ENCODE measurements at regions not wholly inside any gene's neighbourhood (a gene's known extent, or its start where the extent isn't known, plus 50 kb on each side); places are given as distances from the start of the nearest gene placed in this dataset.

DNA sequence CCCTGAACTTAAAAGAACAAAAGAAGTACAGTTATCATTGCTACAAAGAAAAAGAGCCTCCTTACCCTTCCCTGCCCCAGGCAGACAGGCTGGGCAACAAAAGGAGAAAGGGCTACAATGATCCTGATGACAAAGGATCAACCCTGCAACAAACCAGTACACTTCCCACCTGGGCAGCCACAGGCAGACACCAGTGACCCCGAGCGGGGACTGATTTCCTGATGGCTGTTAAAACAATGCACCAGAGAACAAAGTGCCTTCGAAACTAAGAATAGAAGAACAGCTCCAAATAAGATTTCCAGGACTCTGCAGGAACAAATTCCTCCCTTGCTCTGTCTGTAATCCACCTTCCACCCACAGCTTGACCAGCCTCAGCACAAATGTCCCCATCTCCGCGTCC lies 106.3 kb upstream of the ARHGEF3 start:
- DNase-seq (no peak), ATAC-seq (no peak)
- Mint-ChIP-seq H3K4me3 (no peak overlapping the region), H3K27me3 (no peaks in the 10 kb centered on the region), H3K36me3 (ENCODE audit: low read depth) (no peaks in the 10 kb centered on the region), H3K4me1 (peaks cover 44% of the 10 kb centered on the region), H3K27ac (no peak overlapping the region)
- no peaks in the 10 kb centered on the region for H3K9me3 ChIP-seq (ENCODE audit: control insufficient read depth, low read length, poor library complexity, severe bottlenecking)

DNA sequence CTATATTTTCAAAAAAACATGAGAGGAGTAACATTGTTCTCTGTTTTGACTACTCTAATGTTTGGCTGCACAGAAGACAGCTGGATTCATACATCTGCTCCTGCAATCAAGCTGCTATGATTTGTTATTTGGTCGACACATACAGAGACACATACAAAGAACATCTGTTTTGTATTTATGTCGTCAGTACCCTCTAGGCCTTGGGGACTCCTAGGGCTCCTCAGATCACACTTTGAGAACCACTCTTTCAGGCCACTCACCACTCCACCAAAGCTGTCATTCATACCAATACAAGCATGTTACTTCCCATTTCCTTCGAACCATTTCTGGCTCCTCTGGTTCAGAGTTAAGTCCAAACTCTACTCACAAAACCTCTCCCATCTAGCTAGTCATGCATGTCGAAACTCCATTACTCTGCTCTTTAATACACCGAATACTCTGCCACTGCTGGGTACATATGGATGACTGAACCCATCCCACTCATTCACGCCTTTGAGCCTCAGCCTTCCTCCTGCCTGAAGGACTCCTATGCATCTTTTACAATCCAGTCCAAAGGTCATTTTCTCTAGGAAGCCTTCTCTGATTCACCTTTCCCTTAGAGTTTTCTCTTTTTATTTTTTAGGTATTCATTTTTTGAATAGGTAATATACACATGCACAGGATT lies 102.9 kb upstream of the ARHGEF3 start:
- no peaks in the 10 kb centered on the region for H3K9me3 ChIP-seq (ENCODE audit: control insufficient read depth, low read length, poor library complexity, severe bottlenecking)
- H3K36me3 Mint-ChIP-seq (ENCODE audit: low read depth) = peaks cover 2% of the 10 kb centered on the region
- DNase-seq (no peak), ATAC-seq (no peak)
- peaks cover 63% of the 10 kb centered on the region for H3K4me1 Mint-ChIP-seq
- H3K27ac Mint-ChIP-seq = no peak overlapping the region
- H3K4me3 Mint-ChIP-seq = no peak overlapping the region
- H3K27me3 Mint-ChIP-seq = no peaks in the 10 kb centered on the region

DNA sequence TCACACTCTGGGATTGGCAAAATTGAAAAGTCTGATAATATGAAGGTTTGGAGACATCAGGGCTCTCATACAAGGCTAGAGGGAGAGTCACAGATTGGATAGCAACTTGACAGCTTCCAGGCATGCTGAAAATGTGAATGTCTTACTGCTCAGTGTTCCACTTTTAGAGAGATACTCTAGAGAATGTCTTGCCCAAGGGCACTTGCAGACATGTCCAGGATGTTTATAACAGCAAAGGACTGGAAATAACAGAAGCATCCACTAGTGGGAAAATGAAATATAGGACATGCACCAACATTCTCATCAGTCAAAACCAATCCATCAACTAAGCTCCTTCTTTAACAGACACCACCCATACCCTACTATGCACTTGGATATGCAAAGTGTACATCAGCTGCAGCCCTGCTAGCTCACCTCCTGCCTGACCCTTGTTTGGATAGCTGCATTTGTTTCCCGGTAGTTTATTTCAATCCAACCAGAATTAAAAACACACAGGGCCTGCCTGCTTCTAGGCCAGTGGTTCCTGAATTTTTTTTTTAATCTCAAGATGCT lies 101.6 kb upstream of the ARHGEF3 start:
- ATAC-seq = no peak
- Mint-ChIP-seq H3K27ac (peak overlapping the region; percentile 16), H3K4me1 (peaks cover 56% of the 10 kb centered on the region)

DNA sequence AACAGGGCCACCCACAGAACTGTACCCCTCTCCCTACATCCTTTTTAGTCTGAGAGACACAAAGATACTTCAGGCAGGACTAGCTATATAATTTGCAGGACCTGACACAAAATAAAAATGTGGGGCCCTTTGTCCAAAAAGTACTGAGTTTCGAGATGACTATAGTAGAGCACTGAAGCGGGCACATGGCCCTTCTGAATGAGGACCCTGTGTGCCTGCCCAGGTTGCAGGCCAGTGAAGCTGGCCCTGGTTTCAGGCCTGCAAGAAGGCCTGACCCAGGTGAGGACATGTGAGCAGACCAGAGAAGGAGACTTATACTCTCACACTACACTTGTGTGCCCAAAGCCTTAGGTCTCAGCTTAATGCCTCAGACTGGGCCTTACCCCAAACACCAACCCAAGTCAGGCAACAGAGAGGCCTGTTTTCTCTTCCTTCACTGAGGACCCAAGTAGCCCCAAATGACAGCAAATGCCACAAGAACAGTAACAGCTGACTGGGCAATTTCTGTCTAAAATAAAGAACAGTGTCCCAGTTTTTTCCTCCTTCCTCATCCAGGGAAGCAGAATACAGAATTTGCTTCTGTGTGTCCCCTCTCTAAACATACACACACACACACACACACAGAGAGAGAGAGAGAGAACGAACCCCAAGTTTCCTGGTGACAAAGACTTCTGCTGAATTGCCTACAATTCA lies 100.9 kb upstream of the ARHGEF3 start:
- Mint-ChIP-seq H3K27me3 (no peaks in the 10 kb centered on the region), H3K36me3 (ENCODE audit: low read depth) (peaks cover 2% of the 10 kb centered on the region), H3K4me1 (peaks cover 50% of the 10 kb centered on the region), H3K27ac (peak overlapping the region; percentile 71), H3K4me3 (peak overlapping the region; percentile 12)
- ATAC-seq = no peak
- DNase-seq = no peak
- no peaks in the 10 kb centered on the region for H3K9me3 ChIP-seq (ENCODE audit: control insufficient read depth, low read length, poor library complexity, severe bottlenecking)

More for the DNA sequence above, 101.6 kb upstream of the ARHGEF3 start:
- H3K9me3 ChIP-seq (ENCODE audit: control insufficient read depth, low read length, poor library complexity, severe bottlenecking) = no peaks in the 10 kb centered on the region
- peak overlapping the region; percentile 12 for H3K4me3 Mint-ChIP-seq
- no peaks in the 10 kb centered on the region for H3K27me3 Mint-ChIP-seq
- peaks cover 2% of the 10 kb centered on the region for H3K36me3 Mint-ChIP-seq (ENCODE audit: low read depth)
- DNase-seq = no peak

DNA sequence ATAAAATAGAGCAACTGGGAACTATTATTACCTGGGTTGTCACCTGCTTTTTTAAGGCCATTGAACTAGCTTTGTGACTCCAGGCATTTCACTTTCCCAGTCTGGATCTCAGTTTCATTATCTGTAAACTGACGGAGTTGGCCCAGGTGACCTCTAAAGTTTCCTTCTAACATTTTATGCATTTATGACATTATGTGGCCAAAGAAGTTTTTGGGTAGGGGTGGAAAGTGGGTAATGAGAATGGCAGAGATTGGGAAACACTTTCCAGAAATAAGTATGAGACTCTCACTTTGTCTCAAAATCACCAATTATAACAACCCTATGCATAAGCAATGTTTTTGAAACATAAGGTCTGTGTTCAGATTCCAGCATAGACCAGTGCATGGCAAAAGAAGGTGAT lies 99.1 kb upstream of the ARHGEF3 start:
- no peaks in the 10 kb centered on the region for H3K27me3 Mint-ChIP-seq
- H3K9me3 ChIP-seq (ENCODE audit: control insufficient read depth, low read length, poor library complexity, severe bottlenecking) = no peaks in the 10 kb centered on the region
- peak overlapping the region; percentile 71 for H3K27ac Mint-ChIP-seq
- peaks cover 51% of the 10 kb centered on the region for H3K4me1 Mint-ChIP-seq
- no peak for DNase-seq
- no peak overlapping the region for H3K4me3 Mint-ChIP-seq
- H3K36me3 Mint-ChIP-seq (ENCODE audit: low read depth) = peaks cover 2% of the 10 kb centered on the region
- ATAC-seq = no peak

DNA sequence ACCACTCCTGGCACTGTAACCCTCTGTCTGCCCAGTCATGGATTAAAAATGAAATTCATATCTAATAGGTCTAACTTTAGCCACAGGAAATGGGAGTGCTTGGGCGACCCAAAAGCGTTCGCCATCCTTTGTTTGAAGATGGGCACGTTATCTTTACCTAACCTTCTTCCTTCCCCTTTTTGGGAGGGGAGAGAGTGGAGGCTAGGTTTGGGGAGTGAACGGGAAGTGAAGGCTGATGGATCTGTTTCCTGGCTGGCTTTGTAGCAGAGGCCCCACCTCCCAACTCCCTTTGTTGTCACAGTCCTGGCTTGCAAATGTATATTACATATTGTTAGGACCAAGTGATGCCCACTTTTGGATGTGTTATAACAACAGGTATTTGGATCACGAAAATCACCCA lies 98.1 kb upstream of the ARHGEF3 start:
- Mint-ChIP-seq H3K27me3 (no peaks in the 10 kb centered on the region), H3K36me3 (ENCODE audit: low read depth) (peaks cover 2% of the 10 kb centered on the region), H3K4me3 (no peak overlapping the region), H3K4me1 (peaks cover 47% of the 10 kb centered on the region), H3K27ac (peak overlapping the region; percentile 71)
- ATAC-seq (no peak), DNase-seq (no peak)
- no peaks in the 10 kb centered on the region for H3K9me3 ChIP-seq (ENCODE audit: control insufficient read depth, low read length, poor library complexity, severe bottlenecking)

DNA sequence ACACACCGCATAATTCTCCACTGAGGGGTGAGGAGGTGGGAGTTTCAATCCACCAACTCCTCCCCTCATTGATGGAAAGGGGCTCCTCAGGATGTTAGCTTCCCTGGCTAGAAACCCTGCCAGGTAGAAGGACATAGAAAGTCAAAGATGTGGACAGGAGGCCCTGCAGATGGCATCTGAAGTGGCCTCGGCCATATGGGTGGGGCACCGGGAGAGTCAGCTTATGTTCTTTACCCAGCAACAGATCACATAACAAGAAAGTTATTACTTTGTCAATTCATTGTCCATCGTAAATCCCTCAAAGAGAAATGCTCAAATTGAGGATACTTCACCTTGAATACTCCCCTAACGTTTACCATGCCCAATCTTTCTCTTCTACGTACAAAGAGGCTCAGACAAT lies 97.3 kb upstream of the ARHGEF3 start:
- DNase-seq = no peak
- H3K9me3 ChIP-seq (ENCODE audit: control insufficient read depth, low read length, poor library complexity, severe bottlenecking) = no peaks in the 10 kb centered on the region
- Mint-ChIP-seq H3K4me3 (no peak overlapping the region), H3K4me1 (peaks cover 46% of the 10 kb centered on the region), H3K36me3 (ENCODE audit: low read depth) (peaks cover 2% of the 10 kb centered on the region), H3K27ac (no peak overlapping the region), H3K27me3 (no peaks in the 10 kb centered on the region)
- ATAC-seq = no peak

DNA sequence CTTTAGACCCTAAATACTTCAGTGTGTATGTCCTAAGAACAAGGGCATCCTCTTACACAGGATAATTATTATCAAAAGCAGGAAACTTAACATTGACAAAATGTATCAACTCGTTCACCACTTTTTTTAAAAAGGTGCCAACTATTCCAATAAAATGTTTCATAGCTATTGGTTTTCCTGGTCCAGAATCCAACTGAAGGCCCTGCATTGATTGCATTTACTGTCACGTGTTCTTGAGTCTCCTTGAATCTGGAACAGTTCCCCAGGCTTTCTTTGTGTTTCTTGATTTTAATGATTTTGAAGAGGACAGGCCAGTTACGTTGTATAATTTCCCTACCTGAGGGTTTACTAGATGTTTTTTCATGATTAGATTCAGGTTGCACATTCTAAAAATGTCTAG lies 94.6 kb upstream of the ARHGEF3 start:
- no peaks in the 10 kb centered on the region for H3K9me3 ChIP-seq (ENCODE audit: control insufficient read depth, low read length, poor library complexity, severe bottlenecking)
- Mint-ChIP-seq H3K27me3 (no peaks in the 10 kb centered on the region), H3K4me3 (no peak overlapping the region), H3K4me1 (peaks cover 38% of the 10 kb centered on the region), H3K36me3 (ENCODE audit: low read depth) (no peaks in the 10 kb centered on the region), H3K27ac (no peak overlapping the region)
- no peak for DNase-seq
- no peak for ATAC-seq

DNA sequence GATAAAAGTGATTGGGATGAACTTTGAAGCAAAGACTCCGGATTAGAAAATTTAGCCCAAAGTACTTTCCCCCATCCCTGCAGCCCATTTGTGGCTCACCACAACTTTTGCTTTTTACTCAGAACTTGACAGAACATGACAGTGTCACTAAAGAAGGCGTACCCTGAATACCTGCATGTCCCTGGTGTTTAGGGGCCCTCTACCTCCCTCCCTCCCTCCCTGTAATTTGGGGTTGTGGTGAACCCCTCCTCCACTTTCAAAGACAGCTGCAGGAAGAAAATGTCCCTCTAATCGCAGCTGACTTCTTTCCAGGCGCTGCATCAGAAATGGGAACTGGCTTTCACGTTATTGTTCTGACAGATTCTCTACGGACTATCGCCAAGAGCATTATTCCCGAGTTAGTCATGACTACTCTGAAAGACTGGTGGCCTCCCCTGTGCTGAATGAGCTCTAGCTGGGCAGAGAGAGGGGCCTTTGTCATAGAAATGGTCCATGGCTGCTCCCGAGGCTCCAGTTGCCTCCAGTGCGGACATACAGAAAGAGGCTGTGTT lies 93.2 kb upstream of the ARHGEF3 start:
- Mint-ChIP-seq H3K4me1 (peaks cover 40% of the 10 kb centered on the region), H3K27me3 (no peaks in the 10 kb centered on the region), H3K4me3 (peak overlapping the region; percentile 19), H3K27ac (peak overlapping the region; percentile 81), H3K36me3 (ENCODE audit: low read depth) (no peaks in the 10 kb centered on the region)
- ATAC-seq (peak; percentile 75), DNase-seq (no peak)
- H3K9me3 ChIP-seq (ENCODE audit: control insufficient read depth, low read length, poor library complexity, severe bottlenecking) = no peaks in the 10 kb centered on the region

DNA sequence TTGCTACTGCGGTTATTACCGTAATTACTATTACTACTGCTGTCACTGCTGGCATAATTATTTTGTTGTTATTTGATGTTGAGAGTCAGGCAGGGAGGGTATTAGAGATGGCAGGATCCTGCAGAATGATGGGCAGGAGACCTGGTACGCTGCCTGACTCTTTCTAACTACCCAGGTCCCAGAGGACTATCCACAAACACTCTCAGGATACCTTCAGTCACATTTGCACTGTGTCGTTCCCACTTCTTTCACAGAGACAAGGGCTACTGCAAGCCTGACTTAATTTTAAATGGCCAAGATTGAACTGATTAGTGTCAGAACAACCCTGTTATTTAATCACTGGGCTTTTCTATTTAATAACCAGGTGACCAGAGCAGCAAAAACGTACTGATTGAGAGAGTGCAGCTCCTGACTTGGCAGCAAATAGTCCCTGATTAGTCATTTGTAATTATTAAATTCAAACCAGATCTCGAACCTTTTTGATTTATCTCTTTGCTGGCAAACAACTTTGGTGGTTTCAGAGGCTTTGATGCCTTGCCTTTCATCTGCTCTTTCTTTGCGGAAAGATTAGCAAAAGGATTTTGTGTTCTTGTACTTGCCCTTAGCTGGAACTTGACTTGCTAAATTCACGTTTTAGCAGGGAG lies 88.8 kb upstream of the ARHGEF3 start:
- DNase-seq = no peak
- peaks cover 53% of the 10 kb centered on the region for H3K4me1 Mint-ChIP-seq
- ATAC-seq = peak; percentile 64
- H3K27me3 Mint-ChIP-seq = no peaks in the 10 kb centered on the region
- peaks cover 4% of the 10 kb centered on the region for H3K36me3 Mint-ChIP-seq (ENCODE audit: low read depth)
- peak overlapping the region; percentile 80 for H3K27ac Mint-ChIP-seq
- H3K9me3 ChIP-seq (ENCODE audit: control insufficient read depth, low read length, poor library complexity, severe bottlenecking) = no peaks in the 10 kb centered on the region
- peak overlapping the region; percentile 47 for H3K4me3 Mint-ChIP-seq

DNA sequence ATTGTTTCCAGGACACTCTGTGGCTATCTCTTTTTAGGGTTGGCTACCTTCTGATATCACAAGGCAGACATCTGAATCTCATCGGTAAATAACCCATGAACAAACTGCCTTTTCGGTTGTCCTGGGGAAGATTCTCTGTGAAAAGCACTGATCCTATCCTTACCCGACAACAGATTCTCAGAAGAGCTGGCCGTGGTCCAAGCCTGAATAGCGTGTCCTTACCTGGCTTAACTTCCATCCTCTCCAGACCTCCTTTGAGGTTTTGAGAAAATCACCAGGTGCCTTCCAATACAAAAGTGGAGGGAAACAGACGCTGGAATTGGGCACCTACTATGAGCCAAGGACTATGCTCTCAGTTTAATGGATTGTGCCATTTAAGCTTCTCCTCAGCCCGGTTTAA lies 87.4 kb upstream of the ARHGEF3 start:
- ATAC-seq = no peak
- H3K4me3 Mint-ChIP-seq = no peak overlapping the region

DNA sequence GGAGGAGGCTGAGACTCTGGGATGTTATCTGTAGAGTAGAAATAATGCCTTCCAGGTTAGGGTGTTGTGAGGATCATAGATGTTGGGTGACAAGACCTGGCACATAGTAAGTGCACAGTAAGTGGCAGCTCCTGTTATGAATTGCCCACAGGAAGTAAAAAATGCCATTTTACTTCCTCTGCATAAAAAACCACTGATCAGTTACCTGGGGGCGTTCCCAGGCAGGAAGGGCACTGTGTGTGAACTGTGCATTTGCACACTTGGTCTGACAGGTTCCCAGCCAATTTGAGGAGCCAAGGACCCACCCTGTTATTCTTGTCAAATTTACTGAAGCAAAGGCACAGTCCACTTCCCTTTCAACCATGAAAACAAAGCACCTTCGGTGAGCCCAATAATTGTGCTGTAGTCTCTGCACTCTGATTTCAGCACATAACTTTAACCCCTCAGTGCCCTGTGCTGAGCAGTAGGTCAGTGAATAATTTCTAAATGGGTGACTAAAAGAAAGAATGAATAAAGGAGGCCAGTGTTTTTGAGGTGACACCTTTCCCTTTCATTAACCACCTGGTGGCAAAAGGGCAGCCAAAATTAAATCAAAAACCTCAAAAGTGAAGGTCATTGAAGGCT lies 85.8 kb upstream of the ARHGEF3 start:
- DNase-seq = no peak
- Mint-ChIP-seq H3K27ac (peak overlapping the region; percentile 91), H3K27me3 (no peaks in the 10 kb centered on the region), H3K36me3 (ENCODE audit: low read depth) (peaks cover 4% of the 10 kb centered on the region), H3K4me1 (peaks cover 55% of the 10 kb centered on the region), H3K4me3 (peak overlapping the region; percentile 78)
- H3K9me3 ChIP-seq (ENCODE audit: control insufficient read depth, low read length, poor library complexity, severe bottlenecking) = no peaks in the 10 kb centered on the region
- ATAC-seq = peak; percentile 76

More for the DNA sequence above, 87.4 kb upstream of the ARHGEF3 start:
- H3K27ac Mint-ChIP-seq = peak overlapping the region; percentile 91
- no peaks in the 10 kb centered on the region for H3K9me3 ChIP-seq (ENCODE audit: control insufficient read depth, low read length, poor library complexity, severe bottlenecking)
- peaks cover 4% of the 10 kb centered on the region for H3K36me3 Mint-ChIP-seq (ENCODE audit: low read depth)
- H3K27me3 Mint-ChIP-seq = no peaks in the 10 kb centered on the region
- no peak for DNase-seq
- H3K4me1 Mint-ChIP-seq = peaks cover 56% of the 10 kb centered on the region

DNA sequence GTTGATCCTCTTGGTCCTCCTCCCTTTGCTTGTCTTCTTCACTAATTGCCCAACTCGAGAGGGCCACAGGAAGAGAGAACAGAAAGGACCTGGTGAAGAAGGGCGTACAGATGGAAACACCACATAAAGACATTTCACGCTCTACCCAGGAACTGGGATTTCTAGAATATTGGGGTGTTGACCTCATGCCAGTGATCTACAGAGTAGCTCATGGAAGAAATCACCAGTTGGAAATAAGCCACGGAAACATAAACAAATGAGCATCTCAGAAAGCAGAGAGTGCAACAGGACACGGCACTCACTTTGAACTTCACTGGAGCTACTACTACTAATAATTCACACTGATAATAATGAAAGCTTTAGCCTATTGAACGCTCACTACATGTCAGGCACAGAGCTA lies 84.6 kb upstream of the ARHGEF3 start:
- H3K27ac Mint-ChIP-seq = peak overlapping the region; percentile 91
- no peaks in the 10 kb centered on the region for H3K27me3 Mint-ChIP-seq
- DNase-seq (no peak), ATAC-seq (no peak)
- no peaks in the 10 kb centered on the region for H3K9me3 ChIP-seq (ENCODE audit: control insufficient read depth, low read length, poor library complexity, severe bottlenecking)
- H3K36me3 Mint-ChIP-seq (ENCODE audit: low read depth) = peaks cover 4% of the 10 kb centered on the region
- peak overlapping the region; percentile 78 for H3K4me3 Mint-ChIP-seq
- peaks cover 48% of the 10 kb centered on the region for H3K4me1 Mint-ChIP-seq
